Choroid plexus epithelial cell (primary cell): ENCODE measurements at regions not wholly inside any gene's neighbourhood (a gene's known extent, or its start where the extent isn't known, plus 50 kb on each side); places are given as distances from the start of the nearest gene placed in this dataset.

Experiments used
- DNase-seq: peaks from one replicate; pipeline ENCODE4 v3.0.0-alpha.2; 2010; ENCODE audit warnings: low read depth
- H3K4me3 ChIP-seq: 2 replicates; pipeline ENCODE4 v1.5.1; 2011; ENCODE audit warnings: low read depth, mild to moderate bottlenecking, control low read depth, low read length, moderate library complexity
- CTCF ChIP-seq: conservative IDR thresholded peaks from 2 replicates; pipeline ENCODE4 v1.5.1; 2011; ENCODE audit warnings: low read depth, mild to moderate bottlenecking, control low read depth, inconsistent platforms, low read length, moderate library complexity

GRCh38 chr22:45093609-45094008, 70.1 kb upstream of the NUP50 start:
- no peak for DNase-seq
- no peak overlapping the region for H3K4me3 ChIP-seq
- TF ChIP-seq CTCF = no peak

GRCh38 chr22:45094081-45094720, 69.5 kb upstream of the NUP50 start:
- H3K4me3 ChIP-seq = no peak overlapping the region
- DNase-seq = no peak
- no peak for TF ChIP-seq CTCF

DNA sequence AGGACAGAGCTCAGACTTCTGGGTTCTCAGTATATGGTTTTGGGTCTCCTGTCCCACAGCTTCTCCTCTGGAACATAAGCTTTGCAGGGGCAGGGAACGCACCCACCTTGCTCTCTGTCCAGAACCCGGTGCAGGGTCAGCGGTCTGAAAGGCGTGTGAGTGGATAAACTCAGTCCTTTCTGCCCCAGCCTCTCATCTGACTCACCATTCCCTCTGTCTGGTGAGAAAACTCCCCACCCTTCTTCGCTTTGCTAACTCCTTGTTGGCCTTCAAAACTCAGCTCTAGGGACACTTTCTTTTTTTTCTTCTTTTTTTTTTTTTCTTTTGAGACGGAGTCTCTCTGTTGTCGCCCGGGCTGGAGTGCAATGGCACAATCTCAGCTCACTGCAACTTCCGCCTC, 68.9 kb upstream of the NUP50 start:
- TF ChIP-seq CTCF = no peak
- no peak for DNase-seq

GRCh38 chr22:45096256-45096907, 67.3 kb upstream of the NUP50 start:
- TF ChIP-seq CTCF = peak; percentile 97
- DNase-seq = peak; percentile 70
- no peak overlapping the region for H3K4me3 ChIP-seq

More for the DNA sequence above, 68.9 kb upstream of the NUP50 start:
- no peak overlapping the region for H3K4me3 ChIP-seq

DNA sequence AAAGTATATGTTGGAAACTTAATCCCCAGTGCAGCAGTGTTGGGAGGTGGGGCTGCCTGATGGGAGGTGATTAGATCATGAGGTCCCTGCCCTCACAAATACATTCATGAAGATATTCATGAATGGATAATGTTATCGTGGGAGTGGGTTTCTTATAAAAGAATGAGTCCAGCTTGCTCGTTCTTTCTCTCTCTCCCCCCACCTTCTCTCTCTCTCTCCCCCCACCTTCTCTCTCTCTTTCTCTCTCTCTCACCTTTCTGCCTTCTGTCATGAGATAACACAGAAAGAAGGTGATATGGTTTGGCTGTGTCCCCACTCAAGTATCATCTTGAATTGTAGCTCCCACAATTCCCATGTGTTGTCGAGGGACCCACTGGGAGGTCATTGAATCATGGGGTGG, 66.7 kb upstream of the NUP50 start:
- no peak for TF ChIP-seq CTCF
- H3K4me3 ChIP-seq = no peak overlapping the region
- DNase-seq = no peak

GRCh38 chr22:45098056-45098455, 65.7 kb upstream of the NUP50 start:
- no peak for TF ChIP-seq CTCF
- H3K4me3 ChIP-seq = no peak overlapping the region
- no peak for DNase-seq

DNA sequence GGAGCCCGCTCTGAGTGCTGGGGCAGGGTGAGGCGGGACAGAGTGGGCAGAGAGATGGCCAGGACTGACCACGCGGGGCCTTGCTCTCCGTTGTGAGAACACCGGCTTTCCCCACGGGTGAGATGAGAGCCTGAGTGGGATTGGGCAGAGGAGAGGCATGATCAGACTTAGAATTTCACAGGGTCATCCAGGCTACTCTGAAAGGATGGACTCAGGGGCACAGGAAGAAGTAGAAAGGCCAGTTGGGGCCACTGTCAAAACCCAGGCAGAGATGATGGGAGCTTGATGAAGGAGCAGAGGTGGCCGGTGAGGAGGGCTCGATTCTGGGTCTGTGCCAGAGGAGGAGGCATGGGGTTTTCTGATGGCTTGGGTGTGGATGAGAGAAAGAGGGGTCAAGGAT, 63.8 kb upstream of the NUP50 start:
- TF ChIP-seq CTCF = no peak
- DNase-seq = no peak
- no peak overlapping the region for H3K4me3 ChIP-seq
